Ovary (tissue), 7 donors: ENCODE measurements at regions not wholly inside any gene's neighbourhood (a gene's known extent, or its start where the extent isn't known, plus 50 kb on each side); places are given as distances from the start of the nearest gene placed in this dataset.

ENCODE experiments used
- DNase-seq, 5 donors: peaks; one replicate each; pipeline ENCODE4 v3.0.0-alpha.2; 2019 to 2020
- H3K27ac ChIP-seq, 2 donors: fragments of 200-600 bp; one replicate each; pipeline versions ENCODE4 v1.5.1 to v1.8.0; 2019 to 2022
- H3K27me3 ChIP-seq: fragments of 200-600 bp; one replicate; pipeline ENCODE4 v1.8.0; 2022
- H3K36me3 ChIP-seq: fragments of 200-600 bp; sonication (generic); one replicate; pipeline ENCODE4 v1.5.1; 2019
- H3K4me1 ChIP-seq: one replicate; pipeline ENCODE4 v1.8.1; 2013; ENCODE audit warnings: mild to moderate bottlenecking, moderate library complexity; ENCODE audit not compliant: insufficient read depth
- H3K4me3 ChIP-seq: fragments of 200-600 bp; sonication (generic); one replicate; pipeline ENCODE4 v1.5.1; 2017
- H3K9me3 ChIP-seq, 2 donors: fragments of 200-600 bp in 1 of 2; sonication (generic) in 1 of 2; one replicate each; pipeline versions ENCODE4 v1.5.1 to v1.8.1; 2013 to 2019; ENCODE audit warnings: mild to moderate bottlenecking in 1 of 2, moderate library complexity in 1 of 2
- EP300 ChIP-seq: sonication (generic); formaldehyde crosslinking; IDR thresholded peaks from one replicate; pipeline ENCODE4 v1.6.1; 2017; ENCODE audit warnings: antibody characterized with exemption
- POLR2A ChIP-seq: fragments of 450-650 bp; IDR thresholded peaks from one replicate; pipeline ENCODE4 v1.6.1; 2017; ENCODE audit warnings: antibody characterized with exemption, mild to moderate bottlenecking, moderate library complexity
- WGBS, 3 donors: extraction: QIAGEN DNeasy Blood & Tissue Kit in 1 of 3; methylation state at CpG; one replicate each; pipeline versions ENCODE4 v1.1.5 to v1.1.7; 2013 to 2017; 5-methylcytosine and 5-hydroxymethylcytosine counted together
- intact Hi-C, 4 donors: fragments of 100-400 bp; cut with DNase I; formaldehyde crosslinking; loops; one replicate each; pipeline versions ENCODE4 v1.11.0 to v1.15.1; 2022 to 2023
- TF ChIP-seq, protein P1 (sequence below), 3 donors: fragments of 450-650 bp in 2 of 3; fragments of 200-600 bp in 1 of 3; IDR thresholded peaks; one replicate each; pipeline versions ENCODE4 v1.5.1 to v1.8.0; 2016 to 2022; ENCODE audit warnings: antibody characterized with exemption in 3 of 3, mild to moderate bottlenecking in 1 of 3
- donor health status: DM: no; HTN: no; CAD: no; lungs with moderate emphysema.
- donor health status: DM: no; HTN: no; CAD: no.
- donor health status: Bipolar disorder and iron deficiency.
- donor health status: DM: no; HTN: no; CAD: no.
- donor health status: DM: yes; HTN: yes; CAD: no.

DNA sequence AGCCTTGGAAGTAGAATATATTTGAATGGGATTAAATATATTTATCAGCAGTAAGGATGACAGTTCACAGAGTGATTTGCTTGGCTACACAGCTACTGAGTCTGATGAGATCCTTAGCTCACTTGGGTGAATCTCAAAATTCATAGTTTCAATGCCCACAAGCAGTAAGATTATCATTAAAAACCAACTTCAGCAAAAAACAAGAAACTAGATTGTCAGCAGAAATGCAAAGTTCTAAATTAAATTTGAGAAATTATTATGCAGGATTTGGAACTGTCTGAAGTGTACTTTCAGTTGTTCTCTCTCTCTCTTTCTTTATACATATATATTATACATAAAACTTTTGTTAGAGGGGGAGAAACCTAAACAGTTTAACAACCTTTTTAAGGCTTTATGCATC, 288.8 kb upstream of the SASH1 start:
- TF ChIP-seq, protein P1, sequence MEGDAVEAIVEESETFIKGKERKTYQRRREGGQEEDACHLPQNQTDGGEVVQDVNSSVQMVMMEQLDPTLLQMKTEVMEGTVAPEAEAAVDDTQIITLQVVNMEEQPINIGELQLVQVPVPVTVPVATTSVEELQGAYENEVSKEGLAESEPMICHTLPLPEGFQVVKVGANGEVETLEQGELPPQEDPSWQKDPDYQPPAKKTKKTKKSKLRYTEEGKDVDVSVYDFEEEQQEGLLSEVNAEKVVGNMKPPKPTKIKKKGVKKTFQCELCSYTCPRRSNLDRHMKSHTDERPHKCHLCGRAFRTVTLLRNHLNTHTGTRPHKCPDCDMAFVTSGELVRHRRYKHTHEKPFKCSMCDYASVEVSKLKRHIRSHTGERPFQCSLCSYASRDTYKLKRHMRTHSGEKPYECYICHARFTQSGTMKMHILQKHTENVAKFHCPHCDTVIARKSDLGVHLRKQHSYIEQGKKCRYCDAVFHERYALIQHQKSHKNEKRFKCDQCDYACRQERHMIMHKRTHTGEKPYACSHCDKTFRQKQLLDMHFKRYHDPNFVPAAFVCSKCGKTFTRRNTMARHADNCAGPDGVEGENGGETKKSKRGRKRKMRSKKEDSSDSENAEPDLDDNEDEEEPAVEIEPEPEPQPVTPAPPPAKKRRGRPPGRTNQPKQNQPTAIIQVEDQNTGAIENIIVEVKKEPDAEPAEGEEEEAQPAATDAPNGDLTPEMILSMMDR (IDR thresholded peaks at IDR 0.05) = no peak
- TF ChIP-seq POLR2A (no peak), EP300 (no peak)
- no peak overlapping the region for H3K27ac ChIP-seq
- no peak overlapping the region for H3K4me3 ChIP-seq
- H3K4me1 ChIP-seq = no peaks in the 10 kb centered on the region
- intact Hi-C loops = no loop called here
- H3K9me3 ChIP-seq = no peaks in the 10 kb centered on the region
- no peaks in the 10 kb centered on the region for H3K27me3 ChIP-seq
- no peak for DNase-seq
- no peaks in the 10 kb centered on the region for H3K36me3 ChIP-seq

DNA sequence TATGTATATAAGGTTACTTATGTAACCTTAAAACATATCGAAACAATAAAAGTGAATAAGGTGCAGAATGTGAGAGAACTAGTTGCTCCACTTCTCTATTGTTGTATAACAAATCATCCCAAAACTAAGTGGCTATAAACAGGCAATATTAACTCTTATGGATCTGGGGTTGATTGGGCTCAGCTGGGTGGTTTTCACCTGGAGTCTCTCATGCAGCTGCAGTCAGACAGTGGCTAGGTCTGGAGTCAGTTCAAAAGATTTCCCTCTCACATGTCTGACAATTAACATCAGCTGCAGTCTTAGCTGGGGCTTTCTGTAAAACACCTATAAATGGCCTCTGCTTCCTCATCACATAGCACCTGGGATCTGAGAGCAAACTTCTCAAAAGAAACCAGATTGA, 288.4 kb upstream of the SASH1 start:
- no peak for DNase-seq
- Histone ChIP-seq H3K27ac (no peak overlapping the region), H3K27me3 (no peaks in the 10 kb centered on the region), H3K4me1 (no peaks in the 10 kb centered on the region), H3K36me3 (no peaks in the 10 kb centered on the region), H3K9me3 (no peaks in the 10 kb centered on the region), H3K4me3 (no peak overlapping the region)
- TF ChIP-seq POLR2A = no peak
- TF ChIP-seq EP300 = no peak
- TF ChIP-seq, protein P1 (IDR thresholded peaks at IDR 0.05) = no peak
- WGBS, 3 donors = 0 to 99% (median 39%) methylated on average over 1 of the region's 1 CpG
- intact Hi-C loops = no loop called here

DNA sequence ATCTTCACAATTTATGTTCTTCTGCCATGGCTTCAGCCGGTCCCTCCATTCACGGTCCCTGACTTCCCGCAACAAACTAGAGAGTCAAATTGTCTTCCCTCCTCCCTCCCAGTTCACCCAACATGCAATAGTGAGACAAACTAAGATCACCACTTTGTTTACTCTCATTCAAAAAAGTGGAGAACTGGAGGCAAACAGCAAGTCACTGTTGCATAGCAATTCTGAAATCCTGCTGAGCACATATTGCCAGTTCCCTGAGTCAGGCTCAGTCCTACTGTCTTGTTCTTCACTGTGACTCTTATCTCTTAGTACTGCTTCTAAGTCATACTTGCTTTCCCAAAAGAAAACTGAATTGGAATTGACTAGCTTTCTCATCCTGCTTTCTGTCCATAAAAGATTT, 287.2 kb upstream of the SASH1 start:
- no peak for TF ChIP-seq EP300
- TF ChIP-seq POLR2A = no peak
- TF ChIP-seq, protein P1 (IDR thresholded peaks at IDR 0.05) = no peak
- Histone ChIP-seq H3K9me3 (no peaks in the 10 kb centered on the region), H3K4me1 (no peaks in the 10 kb centered on the region), H3K27me3 (no peaks in the 10 kb centered on the region), H3K27ac (no peak overlapping the region), H3K4me3 (no peak overlapping the region), H3K36me3 (no peaks in the 10 kb centered on the region)
- no peak for DNase-seq
- intact Hi-C loops = no loop called here
- 77 to 90% (median 81%) methylated on average over 3 of the region's 3 CpGs for WGBS, 3 donors

DNA sequence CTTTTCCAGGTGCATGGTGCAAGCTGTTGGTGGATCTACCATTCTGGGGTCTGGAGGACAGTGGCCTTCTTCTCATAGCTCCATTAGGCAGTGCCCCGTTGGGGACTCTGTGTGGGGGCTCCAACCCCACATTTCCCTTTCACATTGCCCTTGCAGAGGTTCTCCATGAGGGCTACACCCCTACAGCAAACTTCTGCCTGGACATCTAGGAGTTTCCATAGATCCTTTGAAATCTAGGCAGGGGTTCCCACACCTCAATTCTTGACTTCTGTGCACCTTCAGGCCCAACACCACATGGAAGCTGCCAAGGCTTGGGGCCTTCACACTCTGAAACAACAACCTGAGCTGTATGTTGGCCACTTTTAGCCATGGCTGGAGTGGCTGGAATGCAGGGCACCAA, 282.8 kb upstream of the SASH1 start:
- Histone ChIP-seq H3K27me3 (no peaks in the 10 kb centered on the region), H3K4me3 (no peak overlapping the region), H3K27ac (no peak overlapping the region), H3K36me3 (no peaks in the 10 kb centered on the region), H3K9me3 (no peaks in the 10 kb centered on the region), H3K4me1 (no peaks in the 10 kb centered on the region)
- 80 to 90% (median 88%) methylated on average over 1 of the region's 1 CpG for WGBS, 3 donors
- intact Hi-C loops = no loop called here
- no peak for DNase-seq
- no peak for TF ChIP-seq EP300
- TF ChIP-seq, protein P1 (IDR thresholded peaks at IDR 0.05) = no peak
- no peak for TF ChIP-seq POLR2A
